ENCODE measurements at regions not wholly inside any gene's neighbourhood (a gene's known extent, or its start where the extent isn't known, plus 50 kb on each side); places are given as distances from the start of the nearest gene placed in this dataset.

DNA sequence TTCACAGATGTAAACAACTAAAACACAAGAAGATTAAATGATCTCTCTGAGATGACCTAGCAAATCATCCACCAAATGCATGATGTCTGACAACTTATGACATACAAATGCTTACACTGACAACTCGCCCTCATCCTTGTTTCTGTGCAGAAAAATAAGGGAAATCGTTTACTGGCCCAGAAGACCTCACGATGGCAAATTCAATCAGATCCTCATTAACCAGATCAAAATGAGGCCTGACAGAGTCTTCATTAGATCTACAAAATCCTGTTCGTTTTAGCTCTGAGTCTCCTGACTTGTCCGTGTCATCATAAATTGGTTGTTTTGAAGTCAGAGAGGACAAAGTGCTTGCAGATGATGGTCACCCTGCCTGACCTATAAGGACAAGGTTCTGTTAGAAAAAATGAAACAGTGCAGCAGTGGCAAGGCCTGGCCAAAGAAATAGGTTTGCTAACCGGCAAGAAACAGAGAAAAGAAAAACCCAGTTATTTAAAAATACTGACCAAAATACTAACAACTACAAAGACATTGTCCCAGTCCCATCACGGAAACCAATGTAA, 109.5 kb downstream of the BTG1 start:
- intact Hi-C loops (cut with DNase I): no loop called here
- ATAC-seq (ENCODE audit: poor library complexity) (no peak), DNase-seq (no peak)

DNA sequence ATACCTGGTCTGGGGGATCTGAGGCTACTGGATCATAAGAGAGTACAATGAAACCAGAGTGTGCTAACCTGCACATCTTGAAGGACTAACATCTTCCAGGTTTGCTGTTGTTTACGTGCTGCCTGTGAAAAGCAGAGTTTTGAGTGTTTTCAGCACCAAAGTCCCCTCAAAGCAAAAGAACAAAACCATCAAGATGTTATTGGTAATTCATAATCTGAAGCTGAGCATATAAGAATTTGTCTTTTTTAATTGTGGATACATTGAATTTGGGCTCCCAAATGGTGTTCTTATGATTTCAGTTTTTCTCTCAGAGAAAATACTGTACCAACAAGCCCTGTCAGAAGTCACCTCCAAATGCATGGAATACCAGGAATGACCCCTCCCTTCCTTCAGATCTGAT, 110.2 kb downstream of the BTG1 start:
- intact Hi-C loops (cut with DNase I): no loop called here
- DNase-seq (no peak), ATAC-seq (ENCODE audit: poor library complexity) (no peak)

DNA sequence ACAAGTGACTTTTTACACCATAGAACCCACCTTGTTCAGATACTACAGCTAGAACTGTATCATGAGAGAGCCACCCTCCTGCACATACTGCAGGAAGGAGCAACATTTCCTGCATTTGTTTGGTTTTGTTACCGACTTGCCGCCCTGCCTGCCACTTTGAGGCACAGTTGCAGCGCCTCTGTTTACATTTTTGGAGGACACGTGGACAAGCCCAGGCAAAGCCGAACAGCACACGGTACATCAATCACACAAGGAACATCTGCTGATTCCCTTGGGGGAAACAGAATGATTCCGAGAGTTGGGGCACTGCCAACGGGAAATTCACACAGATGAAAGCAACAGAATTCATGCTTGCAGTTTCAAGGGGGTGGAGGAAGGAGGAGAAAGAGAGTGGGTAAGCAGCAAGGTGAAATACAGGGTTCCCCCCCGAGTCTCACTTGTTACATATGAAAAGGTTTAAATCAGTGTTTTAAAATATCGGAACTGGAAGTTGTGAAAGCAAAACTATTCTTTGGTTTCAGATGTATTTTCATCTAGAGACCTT, 110.7 kb downstream of the BTG1 start:
- intact Hi-C loops (cut with DNase I): no loop called here
- peak; percentile 50 for DNase-seq
- ATAC-seq (ENCODE audit: poor library complexity): peak; percentile 54

DNA sequence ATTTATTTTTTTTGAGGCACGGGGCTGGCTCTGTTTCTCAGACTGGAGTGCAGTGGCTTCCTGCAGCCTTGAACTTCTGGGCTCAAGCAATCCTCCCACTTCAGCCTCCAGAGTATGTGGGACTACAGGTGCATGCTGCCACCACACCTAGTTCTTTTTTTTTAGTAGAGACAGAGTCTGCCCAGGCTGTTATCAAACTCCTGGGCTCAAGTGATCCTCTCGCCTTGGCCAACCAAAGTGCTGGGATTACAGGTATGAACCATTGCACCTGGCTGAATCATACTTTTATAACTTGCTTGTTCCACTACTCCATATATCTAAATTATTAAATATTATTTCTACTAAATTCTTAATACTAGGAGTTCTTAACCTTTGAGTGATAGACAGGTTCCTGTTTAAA, 111.6 kb downstream of the BTG1 start:
- intact Hi-C loops (cut with DNase I): no loop called here
- no peak for DNase-seq
- no peak for ATAC-seq (ENCODE audit: poor library complexity)

DNA sequence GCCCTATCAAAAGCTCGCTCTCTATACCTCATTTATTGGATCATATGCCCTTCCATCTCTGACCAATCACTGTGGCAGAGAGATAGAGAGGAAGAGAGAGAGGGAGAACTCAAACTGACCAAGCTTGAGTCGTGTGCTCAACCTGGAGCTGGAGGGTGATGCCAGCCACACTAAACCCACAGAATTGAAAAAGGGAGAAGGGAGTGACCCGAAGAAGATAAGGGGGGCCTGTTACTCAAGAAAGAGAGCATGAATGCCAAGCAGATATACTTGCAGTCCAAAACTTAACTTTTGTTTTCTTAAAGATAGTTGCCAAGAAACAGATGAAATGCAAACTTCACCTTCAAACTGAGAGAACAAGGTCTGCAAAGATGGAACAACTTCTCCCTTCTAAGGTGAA, 112.7 kb downstream of the BTG1 start:
- no peak for DNase-seq
- intact Hi-C loops (cut with DNase I): no loop called here
- no peak for ATAC-seq (ENCODE audit: poor library complexity)

DNA sequence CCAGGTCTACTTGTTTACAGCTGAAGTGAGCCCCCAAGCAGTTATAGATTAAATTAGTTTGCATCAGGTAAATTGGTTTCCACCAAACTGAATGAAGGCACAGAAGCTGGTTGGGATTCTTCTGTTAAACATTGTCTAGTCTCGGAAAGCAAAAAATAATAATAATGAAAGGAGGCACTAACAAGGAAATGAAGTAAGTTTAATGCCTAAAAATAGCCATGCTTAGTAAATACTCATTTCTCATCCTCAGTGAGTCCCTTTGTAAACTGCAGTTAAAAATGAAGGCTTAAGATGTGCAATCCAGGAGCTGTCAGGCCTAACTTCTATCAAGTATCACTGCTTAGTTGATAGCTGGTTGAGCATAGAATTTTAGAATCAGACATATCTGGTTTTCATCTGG, 113.5 kb downstream of the BTG1 start:
- intact Hi-C loops (cut with DNase I): no loop called here
- no peak for ATAC-seq (ENCODE audit: poor library complexity)
- no peak for DNase-seq

DNA sequence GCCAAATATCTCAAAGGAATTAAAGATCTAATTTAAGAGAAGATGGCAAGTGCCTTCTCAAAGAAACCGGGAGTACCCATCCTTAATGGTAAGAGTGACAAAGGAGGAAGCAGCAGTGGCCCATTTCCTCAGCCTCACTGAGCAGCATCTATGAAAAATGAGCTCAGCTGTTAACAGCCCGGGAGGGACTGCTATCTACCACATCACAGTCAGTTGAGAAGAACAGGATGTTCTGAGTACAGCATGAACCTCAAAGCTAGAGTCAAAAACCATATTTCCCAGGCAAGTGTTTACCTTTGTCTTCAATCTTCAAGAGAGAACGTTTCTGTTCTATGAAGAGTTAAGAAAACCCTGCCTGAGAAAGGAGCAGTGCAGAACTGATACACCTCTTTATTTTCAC, 115.0 kb downstream of the BTG1 start:
- ATAC-seq (ENCODE audit: poor library complexity) (peak; percentile 86), DNase-seq (no peak)
- intact Hi-C loops (cut with DNase I): no loop called here

DNA sequence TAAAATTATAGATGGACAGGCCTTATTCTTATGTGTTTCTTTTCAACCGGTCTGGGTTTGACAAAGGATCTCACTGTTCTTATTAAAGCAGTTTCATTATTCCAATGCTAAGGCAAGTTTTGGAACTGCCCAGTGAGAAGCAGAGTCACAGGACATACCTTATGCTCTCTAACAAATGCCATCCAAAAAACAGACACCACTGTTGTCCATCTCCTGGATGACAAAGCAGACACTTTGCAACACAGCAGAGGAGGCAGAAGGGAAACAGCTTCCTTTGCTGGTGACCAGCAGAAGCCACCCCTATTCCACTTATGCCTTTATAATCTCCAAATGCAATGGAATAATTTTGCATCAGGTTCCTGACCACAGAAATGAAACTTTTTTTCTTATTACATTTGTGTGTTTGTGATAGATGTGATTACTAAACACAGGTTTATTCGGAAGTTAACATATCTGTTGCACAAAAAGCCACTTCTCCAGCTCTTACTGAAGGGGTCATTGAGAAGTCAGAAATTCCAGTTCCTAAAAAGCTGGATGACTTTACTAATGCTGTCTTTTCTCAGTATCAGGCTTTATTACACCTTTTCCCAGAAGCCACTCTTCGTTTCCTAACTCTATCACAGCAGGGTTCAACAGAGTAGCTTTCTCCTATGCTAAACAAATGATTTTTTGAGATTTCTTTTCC, 115.6 kb downstream of the BTG1 start:
- peak; percentile 21 for ATAC-seq (ENCODE audit: poor library complexity)
- DNase-seq: no peak
- intact Hi-C loops (cut with DNase I): no loop called here

DNA sequence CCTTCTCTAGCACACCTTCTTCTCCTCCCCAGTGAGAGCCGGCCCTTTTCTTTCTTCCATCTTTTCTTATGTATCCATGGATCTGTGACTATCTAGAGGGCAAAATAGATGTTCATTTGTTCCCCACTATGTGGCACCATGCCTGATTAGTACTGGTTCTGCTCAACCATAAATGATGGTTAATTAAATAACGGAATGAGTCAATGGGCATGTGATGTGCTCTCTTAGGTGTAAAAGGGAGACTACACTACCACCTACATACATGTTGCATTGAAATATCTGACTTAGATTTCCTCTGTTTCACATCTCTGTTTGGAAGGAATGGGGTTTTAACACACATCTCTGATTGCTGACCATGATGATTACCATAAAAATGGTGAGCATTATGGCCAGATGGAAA, 116.5 kb downstream of the BTG1 start:
- ATAC-seq (ENCODE audit: poor library complexity) (no peak), DNase-seq (no peak)
- intact Hi-C loops (cut with DNase I): no loop called here

DNA sequence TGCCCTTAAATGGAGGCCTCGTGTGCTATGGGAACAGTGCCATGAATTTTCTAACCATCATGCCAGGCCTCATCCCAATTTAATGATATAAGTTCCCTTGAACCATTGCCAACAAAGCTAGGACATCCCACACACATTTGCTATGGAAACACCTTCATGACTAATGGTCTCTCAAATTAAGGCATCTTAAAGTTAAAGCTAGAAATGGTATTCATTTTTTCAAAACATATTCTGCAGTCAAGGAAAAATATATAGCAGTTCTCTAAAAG, 117.3 kb downstream of the BTG1 start:
- DNase-seq: no peak
- intact Hi-C loops (cut with DNase I): no loop called here
- ATAC-seq (ENCODE audit: poor library complexity): no peak

DNA sequence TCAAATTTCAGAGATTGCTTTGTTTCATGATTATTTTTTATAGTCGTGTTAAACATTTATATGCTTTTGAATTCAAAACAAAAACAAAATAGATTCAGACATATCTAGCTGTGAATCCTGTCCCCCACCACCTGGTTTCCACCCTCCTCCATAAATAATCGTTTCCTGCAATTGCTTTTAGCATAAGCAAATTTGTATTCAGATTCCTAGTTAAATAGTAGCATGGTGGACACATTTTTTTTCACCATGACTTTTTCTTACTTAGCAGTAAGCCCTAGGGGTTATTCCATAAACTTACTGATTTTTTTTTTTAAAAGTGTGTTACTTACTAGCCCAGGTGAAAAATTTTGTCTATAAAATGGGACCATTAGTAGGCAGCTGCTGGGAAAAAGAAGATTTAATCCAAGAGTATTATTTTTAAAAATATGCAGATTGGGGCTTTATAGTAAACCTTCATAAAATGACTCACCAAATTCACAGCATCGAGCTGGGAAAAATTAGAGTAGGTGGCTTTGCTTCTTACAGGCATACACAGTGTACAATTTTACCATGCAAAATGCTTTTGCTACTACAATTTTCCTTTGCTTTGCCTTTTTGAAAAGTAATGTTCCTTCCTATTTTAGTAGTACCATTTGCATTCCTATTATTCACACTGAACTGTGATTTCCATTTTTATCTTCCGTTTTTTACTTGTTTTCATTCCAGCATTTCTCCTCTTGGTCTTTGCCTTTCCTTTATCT, 117.8 kb downstream of the BTG1 start:
- DNase-seq (no peak), ATAC-seq (ENCODE audit: poor library complexity) (no peak)
- intact Hi-C loops (cut with DNase I): no loop called here

DNA sequence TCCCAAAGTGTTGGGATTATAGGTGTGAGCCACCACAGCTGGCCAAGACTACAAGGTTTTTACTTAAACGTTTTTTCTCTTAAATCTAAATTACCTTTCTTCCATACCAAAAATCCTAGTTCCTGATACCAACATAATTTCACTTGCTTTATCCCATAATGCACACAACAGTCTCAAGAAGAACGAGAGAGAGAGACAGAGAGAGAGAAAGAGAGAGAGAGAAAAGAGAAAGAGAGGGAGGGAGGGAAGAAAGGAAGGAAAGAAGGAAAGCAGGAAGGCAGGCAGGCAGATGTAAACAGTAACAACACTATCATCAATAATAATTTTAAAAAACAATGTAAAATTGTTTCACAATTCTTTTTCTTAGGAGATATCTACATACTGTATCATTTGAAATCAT, 118.4 kb downstream of the BTG1 start:
- DNase-seq (no peak), ATAC-seq (ENCODE audit: poor library complexity) (no peak)
- intact Hi-C loops (cut with DNase I): no loop called here

DNA sequence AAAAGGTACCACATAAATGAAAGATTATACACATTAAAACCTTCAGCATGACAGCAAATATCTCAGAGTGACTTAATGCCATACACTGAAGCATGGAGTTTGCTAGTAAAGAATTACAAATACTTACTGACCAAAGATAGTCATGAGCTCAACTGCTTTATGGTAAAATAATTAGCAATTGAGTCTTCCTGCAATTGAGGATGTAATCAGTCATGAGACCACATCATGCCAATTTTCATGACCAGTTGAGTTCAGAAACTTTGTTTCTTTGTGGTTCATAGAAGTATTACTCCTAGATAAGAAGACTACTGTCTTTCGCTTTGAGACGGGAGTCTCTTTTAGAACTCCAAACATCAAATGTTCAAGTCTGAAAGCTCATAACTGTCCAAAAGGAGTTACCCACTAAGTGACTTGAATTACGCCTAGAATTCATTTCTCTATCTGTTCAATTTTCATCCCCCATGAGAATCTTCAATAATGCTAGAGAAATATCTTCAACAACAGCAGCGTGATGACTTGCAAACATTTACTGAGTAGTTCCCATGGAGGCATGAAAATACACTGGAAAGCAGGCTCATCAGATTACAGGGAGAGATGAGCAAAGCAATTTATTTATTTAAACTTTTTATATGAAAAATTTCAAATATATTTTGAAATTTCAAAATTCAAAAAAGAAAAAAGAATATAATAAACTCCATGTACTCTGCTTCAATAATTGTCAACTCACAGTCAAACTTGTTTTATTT, 120.0 kb downstream of the BTG1 start:
- ATAC-seq (ENCODE audit: poor library complexity) (no peak), DNase-seq (no peak)
- intact Hi-C loops (cut with DNase I): no loop called here

DNA sequence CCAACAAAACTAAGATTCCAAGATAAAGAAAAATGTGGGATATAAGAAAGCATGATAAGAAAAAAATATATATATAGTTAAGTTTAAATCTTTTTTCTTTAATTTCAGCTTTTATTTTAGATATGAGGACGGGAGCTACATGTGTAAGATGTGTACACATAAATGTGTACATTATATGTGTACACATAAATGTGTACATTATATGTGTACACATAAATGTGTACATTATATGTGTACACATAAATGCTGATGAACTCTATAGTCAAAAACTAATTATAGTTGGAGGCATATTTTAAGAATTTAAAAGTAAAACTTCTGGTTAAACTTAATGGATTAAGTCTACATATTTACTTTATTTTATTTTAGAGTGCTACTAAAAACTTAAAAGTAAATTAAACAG, 123.6 kb downstream of the BTG1 start:
- DNase-seq (no peak), ATAC-seq (ENCODE audit: poor library complexity) (no peak)
- intact Hi-C loops (cut with DNase I): no loop called here

DNA sequence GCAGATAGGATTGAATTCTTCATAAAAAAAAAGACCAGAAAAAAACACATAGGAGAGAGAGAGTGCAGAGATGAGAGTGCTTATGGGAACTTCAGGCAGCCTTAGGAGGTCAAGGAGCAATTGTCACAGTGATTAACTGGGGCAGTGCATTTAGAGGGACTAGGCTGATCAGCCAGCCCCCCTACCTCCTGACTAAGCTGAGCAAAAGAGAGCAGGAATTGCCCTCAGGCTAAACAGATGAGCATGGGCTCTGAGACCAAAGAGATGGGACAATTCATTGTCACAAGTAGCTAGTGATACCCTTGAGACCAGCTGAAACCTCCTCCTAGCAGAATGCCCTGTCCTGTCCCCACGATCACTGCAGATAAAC, 124.0 kb downstream of the BTG1 start:
- ATAC-seq (ENCODE audit: poor library complexity) (no peak), DNase-seq (no peak)
- intact Hi-C loops (cut with DNase I): no loop called here

DNA sequence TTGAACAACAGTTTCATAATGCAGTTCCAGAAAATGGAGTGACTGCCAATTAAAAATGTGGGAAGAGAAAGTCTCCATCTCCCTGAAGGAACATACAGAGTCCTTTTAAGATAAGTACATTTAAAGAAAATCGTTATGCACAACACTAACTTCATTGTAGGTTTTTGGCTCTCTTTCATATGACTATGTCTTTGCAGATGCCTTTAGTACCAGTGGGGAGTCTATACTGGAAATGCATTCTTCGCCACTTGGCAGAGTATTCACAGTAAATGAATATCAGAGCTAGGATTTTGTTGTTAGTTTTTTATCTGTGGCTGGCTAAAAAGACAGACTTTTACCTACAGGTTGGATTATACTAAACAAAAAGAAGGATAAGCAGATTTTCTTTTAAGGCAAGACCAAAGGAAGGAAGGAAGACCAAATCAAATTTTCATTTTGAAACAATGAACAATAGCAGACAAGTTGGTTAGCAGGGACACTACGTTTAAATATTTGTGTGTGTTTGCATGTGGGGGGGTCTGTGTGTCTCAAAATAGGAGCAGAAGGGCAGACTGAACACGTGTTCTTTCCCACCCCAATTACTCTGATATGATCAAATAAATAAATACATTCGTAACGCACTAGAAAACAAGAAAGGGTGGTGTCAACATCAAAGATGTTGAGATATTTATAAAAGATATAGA, 124.5 kb downstream of the BTG1 start:
- ATAC-seq (ENCODE audit: poor library complexity) (no peak), DNase-seq (no peak)
- intact Hi-C loops (cut with DNase I): no loop called here

DNA sequence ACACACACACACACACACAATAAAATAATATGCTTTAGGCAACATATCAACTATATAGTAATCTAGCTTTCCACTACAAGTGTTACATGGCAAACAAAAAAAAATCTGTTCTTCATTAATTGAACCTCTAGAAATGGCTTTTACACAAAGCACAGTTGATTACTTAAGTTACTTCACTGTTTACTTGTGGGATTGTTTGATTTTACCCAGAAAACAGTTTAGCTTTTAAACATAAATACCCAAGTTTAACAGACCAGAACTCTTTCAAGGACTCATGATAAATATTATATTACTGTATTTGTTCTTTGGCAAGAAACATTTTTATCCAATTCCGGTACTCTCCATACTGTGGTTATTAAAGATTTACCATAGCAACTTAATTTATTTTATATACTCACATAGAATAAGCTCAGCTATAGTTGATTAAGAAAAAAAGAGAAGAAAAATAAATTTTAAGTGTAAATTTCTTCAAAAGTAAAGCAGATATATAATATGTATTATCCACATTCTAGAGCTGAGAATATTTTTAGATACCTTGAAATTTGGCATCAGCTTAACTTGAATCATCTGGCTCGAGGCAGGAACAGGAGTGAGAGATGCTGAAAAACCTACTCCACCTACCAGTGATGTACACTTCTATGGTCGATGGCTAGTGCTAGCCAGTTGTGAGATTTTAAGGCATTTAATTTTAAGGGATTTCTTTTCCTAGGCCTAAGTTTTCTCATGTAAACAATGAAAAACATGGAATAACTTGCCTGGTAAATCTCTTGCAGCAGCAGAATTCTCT, 126.0 kb downstream of the BTG1 start:
- intact Hi-C loops (cut with DNase I): no loop called here
- no peak for DNase-seq
- ATAC-seq (ENCODE audit: poor library complexity): no peak

DNA sequence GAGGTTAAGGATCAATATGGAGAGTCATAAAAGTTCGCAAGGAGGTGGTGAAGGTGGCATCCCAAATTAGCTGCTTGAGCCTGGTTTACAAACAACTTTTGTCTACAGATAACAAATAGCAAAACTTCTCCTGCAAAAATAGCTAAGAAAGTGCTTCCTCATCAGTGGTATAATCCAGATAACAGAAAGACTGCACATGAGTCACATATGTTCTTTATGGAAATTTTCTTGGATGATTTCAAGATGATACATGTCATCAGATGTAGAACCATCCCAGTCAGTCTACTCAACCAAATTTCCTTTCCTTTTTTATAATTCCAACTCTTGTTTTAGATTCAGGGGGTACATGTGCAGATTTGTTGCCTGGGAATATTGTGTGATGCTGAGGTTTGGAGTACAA, 133.0 kb downstream of the BTG1 start:
- DNase-seq (no peak), ATAC-seq (ENCODE audit: poor library complexity) (no peak)
- intact Hi-C loops (cut with DNase I): no loop called here

All from Right ventricle myocardium superior (tissue), 1 donor.